Stomach (tissue), 4 donors: ENCODE measurements at regions not wholly inside any gene's neighbourhood (a gene's known extent, or its start where the extent isn't known, plus 50 kb on each side); places are given as distances from the start of the nearest gene placed in this dataset.

Source experiments
- CTCF ChIP-seq, 7 experiments: fragments of 450-650 bp in 4 of 7; fragments of 200-600 bp in 3 of 7; sonication (generic) in 3 of 7; IDR thresholded peaks; one replicate each; pipeline ENCODE4 v1.5.1; 2016 to 2019; ENCODE audit warnings: antibody characterized with exemption in 7 of 7, control low read depth in 2 of 7, mild to moderate bottlenecking in 1 of 7
- EP300 ChIP-seq: sonication (generic); formaldehyde crosslinking; IDR thresholded peaks from one replicate; pipeline ENCODE4 v1.6.1; 2017; ENCODE audit warnings: antibody characterized with exemption
- POLR2A ChIP-seq, 4 donors: fragments of 450-650 bp; IDR thresholded peaks; one replicate each; pipeline ENCODE4 v1.6.1; 2016; ENCODE audit warnings: antibody characterized with exemption in 4 of 4, control low read depth in 2 of 4, mild to moderate bottlenecking in 1 of 4, moderate library complexity in 1 of 4

GRCh38 chr20:59438201-59438600 lies 137.8 kb downstream of the EDN3 start:
- TF ChIP-seq CTCF (IDR thresholded peaks at IDR 0.05) (no peak), EP300 (no peak), POLR2A (IDR thresholded peaks at IDR 0.05) (no peak)
